Right lobe of liver (tissue), 6 donors: ENCODE measurements at regions not wholly inside any gene's neighbourhood (a gene's known extent, or its start where the extent isn't known, plus 50 kb on each side); places are given as distances from the start of the nearest gene placed in this dataset.

Experiments
- ATAC-seq, 4 donors: fragments of 200-7000 bp; cut with Tn5 transposase; one replicate each; pipeline ENCODE4 v1.9.1; 2020; ENCODE audit warnings: mild to moderate bottlenecking in 4 of 4, moderate library complexity in 4 of 4
- DNase-seq, 3 donors: peaks; one replicate each; pipeline ENCODE4 v3.0.0-alpha.2; 2020
- H3K27ac ChIP-seq, 3 donors: fragments of 200-600 bp; one replicate each; pipeline ENCODE4 v1.8.0; 2022
- H3K27me3 ChIP-seq, 2 donors: fragments of 200-600 bp; one replicate each; pipeline ENCODE4 v1.8.0; 2022
- H3K36me3 ChIP-seq, 4 donors: fragments of 200-600 bp; sonication (generic) in 1 of 4; one replicate each; pipeline versions ENCODE4 v1.5.1 to v1.8.0; 2017 to 2022; ENCODE audit warnings: control low read depth in 1 of 4
- H3K4me1 ChIP-seq, 4 donors: fragments of 200-600 bp; sonication (generic) in 1 of 4; one replicate each; pipeline versions ENCODE4 v1.5.1 to v1.8.0; 2017 to 2022; ENCODE audit warnings: control low read depth in 1 of 4
- H3K4me3 ChIP-seq, 3 donors: fragments of 200-600 bp; one replicate each; pipeline ENCODE4 v1.8.0; 2022
- H3K9me3 ChIP-seq, 4 donors: fragments of 200-600 bp; sonication (generic) in 1 of 4; one replicate each; pipeline versions ENCODE4 v1.5.1 to v1.8.0; 2017 to 2022; ENCODE audit warnings: control low read depth in 1 of 4
- POLR2A ChIP-seq: fragments of 450-650 bp; IDR thresholded peaks from one replicate; pipeline ENCODE4 v1.6.1; 2017; ENCODE audit warnings: antibody characterized with exemption, mild to moderate bottlenecking
- WGBS: methylation state at CpG from one replicate; pipeline ENCODE4 v1.1.6; 2018; ENCODE audit warnings: low coverage, low lambda C conversion rate; ENCODE audit not compliant: insufficient coverage; ENCODE audit errors: missing lambda C conversion rate; 5-methylcytosine and 5-hydroxymethylcytosine counted together
- intact Hi-C, 2 donors: fragments of 100-400 bp; cut with DNase I; formaldehyde crosslinking; loops; one replicate each; pipeline versions ENCODE4 v1.11.2 to v1.14.1; 2022
- TF ChIP-seq, protein P1 (sequence below), 4 donors: fragments of 200-600 bp in 3 of 4; fragments of 450-650 bp in 1 of 4; IDR thresholded peaks; one replicate each; pipeline versions ENCODE4 v1.5.1 to v1.8.0; 2016 to 2022; ENCODE audit warnings: antibody characterized with exemption in 4 of 4, mild to moderate bottlenecking in 2 of 4
- donor health status: DM: no; HTN: yes; CAD: no.
- donor health status: DM: no; HTN: no; CAD: no.
- donor health status: DM: no; HTN: no; CAD: no.
- donor health status: DM: no; HTN: yes; CAD: no.
- donor health status: DM: no; HTN: yes; CAD: no.

DNA sequence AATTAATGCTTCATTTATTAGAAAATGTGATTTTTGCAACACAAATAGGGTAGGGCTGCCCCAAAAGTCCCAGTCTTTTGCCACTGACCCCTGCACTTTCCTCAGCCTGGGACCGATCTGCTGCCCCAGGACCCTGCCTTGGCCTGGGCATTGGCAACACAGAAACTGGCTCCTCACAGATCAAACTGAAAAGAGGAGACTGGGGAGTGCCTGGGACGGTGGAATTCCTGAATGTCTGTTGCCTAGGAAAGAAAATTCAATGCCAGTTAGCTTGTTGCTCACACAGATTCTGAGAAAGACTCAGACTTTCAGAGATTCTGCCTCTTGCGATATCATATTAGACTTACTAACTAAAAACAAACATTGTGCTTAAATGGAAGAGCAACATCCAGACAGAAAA is 211.2 kb downstream of the VAPA start:
- intact Hi-C loops = no loop called here
- no peaks in the 10 kb centered on the region for H3K9me3 ChIP-seq
- H3K27ac ChIP-seq = no peak overlapping the region
- ATAC-seq = no peak
- H3K27me3 ChIP-seq = no peaks in the 10 kb centered on the region
- DNase-seq = no peak
- H3K36me3 ChIP-seq = no peaks in the 10 kb centered on the region
- no peak overlapping the region for H3K4me3 ChIP-seq
- H3K4me1 ChIP-seq = no peaks in the 10 kb centered on the region
- WGBS = 62% methylated on average over 3 of the region's 3 CpGs
- TF ChIP-seq, protein P1, sequence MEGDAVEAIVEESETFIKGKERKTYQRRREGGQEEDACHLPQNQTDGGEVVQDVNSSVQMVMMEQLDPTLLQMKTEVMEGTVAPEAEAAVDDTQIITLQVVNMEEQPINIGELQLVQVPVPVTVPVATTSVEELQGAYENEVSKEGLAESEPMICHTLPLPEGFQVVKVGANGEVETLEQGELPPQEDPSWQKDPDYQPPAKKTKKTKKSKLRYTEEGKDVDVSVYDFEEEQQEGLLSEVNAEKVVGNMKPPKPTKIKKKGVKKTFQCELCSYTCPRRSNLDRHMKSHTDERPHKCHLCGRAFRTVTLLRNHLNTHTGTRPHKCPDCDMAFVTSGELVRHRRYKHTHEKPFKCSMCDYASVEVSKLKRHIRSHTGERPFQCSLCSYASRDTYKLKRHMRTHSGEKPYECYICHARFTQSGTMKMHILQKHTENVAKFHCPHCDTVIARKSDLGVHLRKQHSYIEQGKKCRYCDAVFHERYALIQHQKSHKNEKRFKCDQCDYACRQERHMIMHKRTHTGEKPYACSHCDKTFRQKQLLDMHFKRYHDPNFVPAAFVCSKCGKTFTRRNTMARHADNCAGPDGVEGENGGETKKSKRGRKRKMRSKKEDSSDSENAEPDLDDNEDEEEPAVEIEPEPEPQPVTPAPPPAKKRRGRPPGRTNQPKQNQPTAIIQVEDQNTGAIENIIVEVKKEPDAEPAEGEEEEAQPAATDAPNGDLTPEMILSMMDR (IDR thresholded peaks at IDR 0.05) = no peak
- no peak for TF ChIP-seq POLR2A

GRCh38 chr18:10127729-10128128 is 213.9 kb downstream of the VAPA start:
- WGBS = 20% methylated on average over 1 of the region's 5 CpGs
- TF ChIP-seq, protein P1 (IDR thresholded peaks at IDR 0.05) = no peak
- TF ChIP-seq POLR2A = no peak
- Histone ChIP-seq H3K4me1 (peaks cover 0 to 9% (median 0%) of the 10 kb centered on the region in 4 donors), H3K27me3 (no peaks in the 10 kb centered on the region), H3K4me3 (no peak overlapping the region), H3K9me3 (no peaks in the 10 kb centered on the region), H3K27ac (no peak overlapping the region), H3K36me3 (no peaks in the 10 kb centered on the region)
- ATAC-seq (no peak), DNase-seq (no peak)
- intact Hi-C loops = no loop called here

- Histone ChIP-seq H3K4me3 (no peak overlapping the region), H3K27me3 (no peaks in the 10 kb centered on the region), H3K9me3 (no peaks in the 10 kb centered on the region), H3K27ac (no peak overlapping the region), H3K4me1 (peaks cover 0 to 9% (median 0%) of the 10 kb centered on the region in 4 donors), H3K36me3 (no peaks in the 10 kb centered on the region)
- TF ChIP-seq, protein P1 (IDR thresholded peaks at IDR 0.05) = no peak
- no peak for TF ChIP-seq POLR2A
- intact Hi-C loops = no loop called here
- ATAC-seq (no peak), DNase-seq (no peak)
- WGBS = 50% methylated on average over 8 of the region's 8 CpGs
These were observed 215.2 kb downstream of the VAPA start for GRCh38 chr18:10128921-10129501.

GRCh38 chr18:10130606-10131005 is 216.8 kb downstream of the VAPA start:
- intact Hi-C loops = no loop called here
- no peaks in the 10 kb centered on the region for H3K9me3 ChIP-seq
- no peaks in the 10 kb centered on the region for H3K36me3 ChIP-seq
- DNase-seq = no peak
- H3K4me1 ChIP-seq = peaks cover 0 to 9% (median 0%) of the 10 kb centered on the region in 4 donors
- H3K27me3 ChIP-seq = no peaks in the 10 kb centered on the region
- no peak for TF ChIP-seq POLR2A
- TF ChIP-seq, protein P1 (IDR thresholded peaks at IDR 0.05) = no peak
- WGBS = 66% methylated on average over 3 of the region's 3 CpGs
- no peak overlapping the region for H3K27ac ChIP-seq
- no peak for ATAC-seq
- no peak overlapping the region for H3K4me3 ChIP-seq

- WGBS = 58% methylated on average over 4 of the region's 4 CpGs
- Histone ChIP-seq H3K36me3 (no peaks in the 10 kb centered on the region), H3K9me3 (no peaks in the 10 kb centered on the region), H3K27ac (no peak overlapping the region), H3K4me1 (peaks cover 0 to 9% (median 0%) of the 10 kb centered on the region in 4 donors), H3K4me3 (no peak overlapping the region), H3K27me3 (no peaks in the 10 kb centered on the region)
- no peak for ATAC-seq
- intact Hi-C loops = no loop called here
- TF ChIP-seq POLR2A = no peak
- TF ChIP-seq, protein P1 (IDR thresholded peaks at IDR 0.05) = no peak
- DNase-seq = no peak
These were observed 217.3 kb downstream of the VAPA start for GRCh38 chr18:10131081-10131459.
